ENCODE measurements at regions not wholly inside any gene's neighbourhood (a gene's known extent, or its start where the extent isn't known, plus 50 kb on each side); places are given as distances from the start of the nearest gene placed in this dataset.

- H3K36me3 ChIP-seq = no peaks in the 10 kb centered on the region
- TF ChIP-seq POLR2A (IDR thresholded peaks at IDR 0.05) = no peak
- TF ChIP-seq CTCF (IDR thresholded peaks at IDR 0.05) = no peak
Measured at GRCh38 chr2:120452131-120452530, 106.2 kb downstream of the INHBB start.

GRCh38 chr2:120452945-120453634 lies 107.2 kb downstream of the INHBB start:
- no peaks in the 10 kb centered on the region for H3K9me3 ChIP-seq
- H3K4me1 ChIP-seq = no peaks in the 10 kb centered on the region
- DNase-seq = peak in 1 of 3 donors; percentile 21
- H3K27me3 ChIP-seq = no peaks in the 10 kb centered on the region
- no peak overlapping the region for H3K4me3 ChIP-seq
- H3K27ac ChIP-seq = no peak overlapping the region
- H3K36me3 ChIP-seq = no peaks in the 10 kb centered on the region
- TF ChIP-seq POLR2A (IDR thresholded peaks at IDR 0.05) (no peak), CTCF (IDR thresholded peaks at IDR 0.05) (no peak)

More at GRCh38 chr2:120452131-120452530, 106.2 kb downstream of the INHBB start:
- H3K9me3 ChIP-seq = no peaks in the 10 kb centered on the region
- peak in 1 of 3 donors; percentile 15 for DNase-seq
- H3K4me3 ChIP-seq = no peak overlapping the region
- H3K4me1 ChIP-seq = no peaks in the 10 kb centered on the region
- no peak overlapping the region for H3K27ac ChIP-seq
- no peaks in the 10 kb centered on the region for H3K27me3 ChIP-seq

DNA sequence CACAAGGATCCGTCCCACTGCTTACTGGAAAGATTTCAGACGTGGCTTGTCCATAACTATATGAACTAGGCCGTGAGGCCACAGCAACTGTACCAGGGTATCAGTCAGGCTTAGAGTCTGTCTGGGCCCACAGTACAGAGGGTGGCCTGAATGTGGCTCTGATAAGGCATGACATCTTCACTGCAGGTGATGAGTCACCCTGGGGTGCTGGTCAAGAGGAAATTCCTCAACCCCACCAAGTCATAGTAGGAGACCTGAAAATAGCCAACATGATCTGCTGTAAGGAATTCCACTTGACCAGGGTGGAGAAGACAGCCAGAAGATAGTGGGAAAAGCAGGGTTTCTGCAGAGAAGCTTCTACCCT lies 107.7 kb downstream of the INHBB start:
- Histone ChIP-seq H3K4me3 (no peak overlapping the region), H3K27me3 (no peaks in the 10 kb centered on the region), H3K27ac (no peak overlapping the region), H3K36me3 (no peaks in the 10 kb centered on the region), H3K9me3 (no peaks in the 10 kb centered on the region), H3K4me1 (no peaks in the 10 kb centered on the region)
- TF ChIP-seq CTCF (IDR thresholded peaks at IDR 0.05) = no peak
- no peak for TF ChIP-seq POLR2A (IDR thresholded peaks at IDR 0.05)
- no peak for DNase-seq

DNA sequence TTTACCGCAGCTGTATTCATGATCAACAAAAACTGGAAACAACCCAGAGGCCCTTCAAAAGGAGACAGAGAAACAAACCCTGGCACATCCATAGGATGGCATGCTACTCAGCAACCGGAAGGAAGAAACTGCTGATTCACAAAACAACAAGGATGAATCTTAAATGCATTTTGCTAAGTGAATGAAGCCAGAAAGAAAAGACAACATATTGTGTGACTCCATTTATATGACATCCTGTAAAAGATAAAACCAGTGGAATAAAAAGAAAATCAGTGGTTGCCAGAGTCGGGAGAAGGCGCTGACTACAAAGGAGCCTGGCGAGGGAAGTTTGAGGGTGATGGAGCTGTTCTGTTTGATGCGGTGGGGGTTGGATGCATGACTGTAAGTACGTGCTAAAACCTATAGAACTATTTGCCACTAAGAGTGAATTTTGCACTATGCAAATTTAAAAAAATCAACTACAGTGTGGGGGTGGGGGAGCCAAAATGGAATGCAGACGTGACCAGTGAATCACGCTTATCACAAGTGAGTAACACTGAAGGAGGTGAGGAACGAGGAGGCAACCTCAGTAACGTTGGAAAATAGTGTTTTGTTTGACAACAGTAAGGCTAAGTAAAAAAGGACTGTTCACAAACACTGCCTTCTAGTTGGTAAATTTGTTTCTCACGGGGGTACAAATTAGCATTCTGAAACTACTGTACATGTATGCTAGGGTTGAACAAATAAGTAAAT lies 108.9 kb downstream of the INHBB start:
- no peak overlapping the region for H3K4me3 ChIP-seq
- TF ChIP-seq POLR2A (IDR thresholded peaks at IDR 0.05) (no peak), CTCF (IDR thresholded peaks at IDR 0.05) (no peak)
- H3K27ac ChIP-seq = no peak overlapping the region
- DNase-seq = no peak
- no peaks in the 10 kb centered on the region for H3K36me3 ChIP-seq
- no peaks in the 10 kb centered on the region for H3K27me3 ChIP-seq
- H3K4me1 ChIP-seq = no peaks in the 10 kb centered on the region
- H3K9me3 ChIP-seq = no peaks in the 10 kb centered on the region

DNA sequence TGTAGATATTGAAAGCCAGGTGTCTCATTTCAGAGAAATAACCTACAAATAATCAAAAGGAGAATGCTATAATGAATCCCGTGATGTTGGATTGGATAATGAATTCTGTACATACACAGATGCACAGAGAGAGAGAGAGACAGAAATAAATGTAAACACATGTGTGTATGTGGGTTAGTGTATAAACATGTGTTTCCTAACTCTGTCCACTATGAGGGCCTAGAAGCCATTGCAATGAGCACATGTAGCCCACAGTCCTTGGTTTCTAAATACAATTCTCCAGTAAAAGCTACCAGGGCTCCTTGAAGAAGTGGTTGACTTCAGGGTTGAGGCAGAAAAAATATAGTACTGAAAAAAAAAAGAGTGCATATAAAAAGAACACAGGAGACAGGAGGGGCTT lies 109.5 kb downstream of the INHBB start:
- DNase-seq = no peak

More for the DNA sequence above, 109.5 kb downstream of the INHBB start:
- Histone ChIP-seq H3K9me3 (no peaks in the 10 kb centered on the region), H3K27ac (no peak overlapping the region), H3K4me3 (no peak overlapping the region), H3K36me3 (no peaks in the 10 kb centered on the region), H3K27me3 (no peaks in the 10 kb centered on the region), H3K4me1 (no peaks in the 10 kb centered on the region)
- no peak for TF ChIP-seq CTCF (IDR thresholded peaks at IDR 0.05)
- no peak for TF ChIP-seq POLR2A (IDR thresholded peaks at IDR 0.05)
